Loucy (cell line): ENCODE measurements at regions not wholly inside any gene's neighbourhood (a gene's known extent, or its start where the extent isn't known, plus 50 kb on each side); places are given as distances from the start of the nearest gene placed in this dataset.

Experiments
- H2AFZ ChIP-seq: fragments of 200-600 bp; sonication (generic); 2 replicates; pipeline ENCODE4 v1.6.0; 2016; ENCODE audit warnings: antibody characterized with exemption, mild to moderate bottlenecking, low read length, moderate library complexity
- H3F3A ChIP-seq: fragments of 200-600 bp; 2 replicates; pipeline ENCODE4 v1.6.0; 2016; ENCODE audit warnings: antibody characterized with exemption, low read depth, mild to moderate bottlenecking
- H3K27me3 ChIP-seq: fragments of 200-600 bp; sonication (generic); 2 replicates; pipeline ENCODE4 v1.6.1; 2014; ENCODE audit warnings: low read length, mild to moderate bottlenecking; ENCODE audit not compliant: insufficient read depth, poor library complexity, severe bottlenecking
- H3K36me3 ChIP-seq: fragments of 200-600 bp; sonication (generic); 2 replicates; pipeline ENCODE4 v1.6.1; 2016; ENCODE audit warnings: low read length; ENCODE audit not compliant: insufficient read depth
- H3K4me1 ChIP-seq: fragments of 200-600 bp; sonication (generic); 2 replicates; pipeline ENCODE4 v1.5.1; 2014; ENCODE audit warnings: low read length, mild to moderate bottlenecking; ENCODE audit not compliant: insufficient read depth, poor library complexity, severe bottlenecking
- H3K4me2 ChIP-seq: fragments of 200-600 bp; sonication (generic); 2 replicates; pipeline ENCODE4 v1.6.0; 2014; ENCODE audit warnings: antibody characterized with exemption, low read length, low read depth, mild to moderate bottlenecking; ENCODE audit not compliant: poor library complexity, severe bottlenecking
- H3K4me3 ChIP-seq: fragments of 200-600 bp; sonication (generic); 2 replicates; pipeline ENCODE4 v1.5.1; 2014; ENCODE audit warnings: low read length, mild to moderate bottlenecking, mixed read lengths; ENCODE audit not compliant: poor library complexity, severe bottlenecking
- H3K79me2 ChIP-seq: fragments of 200-600 bp; sonication (generic); 2 replicates; pipeline ENCODE4 v1.6.1; 2014; ENCODE audit warnings: low read length; ENCODE audit not compliant: insufficient read depth
- H3K9ac ChIP-seq: fragments of 200-600 bp; sonication (generic); 2 replicates; pipeline ENCODE4 v1.6.0; 2014; ENCODE audit warnings: mild to moderate bottlenecking, low read depth, low read length, moderate library complexity; ENCODE audit not compliant: poor library complexity, severe bottlenecking
- H3K9me2 ChIP-seq: fragments of 200-600 bp; sonication (generic); replicated peaks from 2 replicates; pipeline ENCODE4 v1.6.1; 2016; ENCODE audit warnings: low read depth, low read length, mixed read lengths
- H3K9me3 ChIP-seq: fragments of 200-600 bp; sonication (generic); 2 replicates; pipeline ENCODE4 v1.6.1; 2014; ENCODE audit warnings: mild to moderate bottlenecking, antibody characterized with exemption, low read length, low read depth; ENCODE audit not compliant: insufficient read depth
- H4K20me1 ChIP-seq: fragments of 200-600 bp; sonication (generic); 2 replicates; pipeline ENCODE4 v1.6.0; 2014; ENCODE audit warnings: antibody characterized with exemption, low read length, mild to moderate bottlenecking; ENCODE audit not compliant: insufficient read depth, poor library complexity, severe bottlenecking
- CTCF ChIP-seq: fragments of 200-600 bp; sonication (generic); conservative IDR thresholded peaks from 2 replicates; pipeline ENCODE4 v1.5.1; 2014; ENCODE audit warnings: mild to moderate bottlenecking, antibody characterized with exemption, low read length
- EZH2phosphoT487 ChIP-seq: fragments of 200-600 bp; IDR thresholded peaks from 2 replicates; pipeline ENCODE4 v1.6.1; 2018; ENCODE audit warnings: antibody characterized with exemption, mild to moderate bottlenecking, moderate library complexity, borderline replicate concordance

- H3K79me2 ChIP-seq = no peaks in the 10 kb centered on the region
- no peaks in the 10 kb centered on the region for H3K36me3 ChIP-seq
- H3K9me2 ChIP-seq = no peaks in the 10 kb centered on the region
- H2AFZ ChIP-seq = no peak overlapping the region
- H3K4me3 ChIP-seq = no peak overlapping the region
- no peak for TF ChIP-seq EZH2phosphoT487
- TF ChIP-seq CTCF = no peak
- no peak overlapping the region for H3K4me2 ChIP-seq
- H3F3A ChIP-seq = no peaks in the 10 kb centered on the region
- H3K27me3 ChIP-seq = no peaks in the 10 kb centered on the region
- no peak overlapping the region for H3K9ac ChIP-seq
- no peaks in the 10 kb centered on the region for H4K20me1 ChIP-seq
- H3K9me3 ChIP-seq = no peaks in the 10 kb centered on the region
- no peaks in the 10 kb centered on the region for H3K4me1 ChIP-seq
Observed at GRCh38 chr5:20291766-20292165, 303.8 kb upstream of the CDH18 start.

GRCh38 chr5:20287640-20288039 is 299.6 kb upstream of the CDH18 start:
- no peaks in the 10 kb centered on the region for H3K4me1 ChIP-seq
- TF ChIP-seq CTCF (no peak), EZH2phosphoT487 (no peak)
- H3K36me3 ChIP-seq = no peaks in the 10 kb centered on the region
- no peaks in the 10 kb centered on the region for H3K9me3 ChIP-seq
- no peaks in the 10 kb centered on the region for H3K9me2 ChIP-seq
- no peaks in the 10 kb centered on the region for H4K20me1 ChIP-seq
- no peak overlapping the region for H3K4me2 ChIP-seq
- H3K27me3 ChIP-seq = no peaks in the 10 kb centered on the region
- H3F3A ChIP-seq = no peaks in the 10 kb centered on the region
- no peaks in the 10 kb centered on the region for H3K79me2 ChIP-seq
- H3K9ac ChIP-seq = no peak overlapping the region
- no peak overlapping the region for H3K4me3 ChIP-seq
- H2AFZ ChIP-seq = no peak overlapping the region

- H4K20me1 ChIP-seq = no peaks in the 10 kb centered on the region
- H3K4me3 ChIP-seq = no peak overlapping the region
- no peaks in the 10 kb centered on the region for H3K79me2 ChIP-seq
- no peaks in the 10 kb centered on the region for H3K9me3 ChIP-seq
- H3K27me3 ChIP-seq = no peaks in the 10 kb centered on the region
- no peak overlapping the region for H3K4me2 ChIP-seq
- no peaks in the 10 kb centered on the region for H3K4me1 ChIP-seq
- no peaks in the 10 kb centered on the region for H3K9me2 ChIP-seq
- H3K9ac ChIP-seq = no peak overlapping the region
- TF ChIP-seq CTCF = no peak
- no peaks in the 10 kb centered on the region for H3K36me3 ChIP-seq
- H3F3A ChIP-seq = no peaks in the 10 kb centered on the region
- H2AFZ ChIP-seq = no peak overlapping the region
Observed at GRCh38 chr5:20286512-20286911, 298.5 kb upstream of the CDH18 start.
